ENCODE measurements at regions not wholly inside any gene's neighbourhood (a gene's known extent, or its start where the extent isn't known, plus 50 kb on each side); places are given as distances from the start of the nearest gene placed in this dataset.
"Not testable (repeated sequence)": the region's sequence is repeated elsewhere in the genome, so short reads cannot be mapped to it uniquely, and the experiment has no call there.

GRCh38 chr4:24372881-24373280 is 211.5 kb downstream of the DHX15 start:
- no peak overlapping the region for H3K27ac Mint-ChIP-seq
- H3K27me3 Mint-ChIP-seq (ENCODE audit: low read depth): peaks cover 6% of the 10 kb centered on the region

GRCh38 chr4:24372341-24372740 is 212.0 kb downstream of the DHX15 start:
- peaks cover 0 to 2% of the 10 kb centered on the region in 2 donors for H3K36me3 Mint-ChIP-seq (ENCODE audit: insufficient read depth in 2 of 2)
- H3K9me3 Mint-ChIP-seq: peaks cover 0 to 4% of the 10 kb centered on the region in 2 donors
- no peak overlapping the region for H3K27ac Mint-ChIP-seq
- ATAC-seq (replicated peaks in 1 of 2) (no peak), DNase-seq (no peak)
- no peak overlapping the region for H3K4me3 Mint-ChIP-seq
- H3K27me3 Mint-ChIP-seq (ENCODE audit: low read depth): peaks cover 2% of the 10 kb centered on the region
- no peaks in the 10 kb centered on the region for H3K4me1 Mint-ChIP-seq (ENCODE audit: low read depth)

More at GRCh38 chr4:24372881-24373280, 211.5 kb downstream of the DHX15 start:
- no peaks in the 10 kb centered on the region for H3K4me1 Mint-ChIP-seq (ENCODE audit: low read depth)
- H3K4me3 Mint-ChIP-seq: no peak overlapping the region
- ATAC-seq (replicated peaks in 1 of 2) (no peak), DNase-seq (no peak)
- peaks cover 0 to 4% of the 10 kb centered on the region in 2 donors for H3K9me3 Mint-ChIP-seq
- H3K36me3 Mint-ChIP-seq (ENCODE audit: insufficient read depth in 2 of 2): peaks cover 0 to 2% of the 10 kb centered on the region in 2 donors

- no peak overlapping the region for H3K27ac Mint-ChIP-seq
- no peaks in the 10 kb centered on the region for H3K27me3 Mint-ChIP-seq (ENCODE audit: low read depth)
- H3K36me3 Mint-ChIP-seq (ENCODE audit: insufficient read depth in 2 of 2): peaks cover 0 to 2% of the 10 kb centered on the region in 2 donors
- DNase-seq (no peak), ATAC-seq (replicated peaks in 1 of 2) (no peak)
- peaks cover 0 to 4% of the 10 kb centered on the region in 2 donors for H3K9me3 Mint-ChIP-seq
- no peaks in the 10 kb centered on the region for H3K4me1 Mint-ChIP-seq (ENCODE audit: low read depth)
- no peak overlapping the region for H3K4me3 Mint-ChIP-seq
These were observed 213.9 kb downstream of the DHX15 start for GRCh38 chr4:24370421-24370820.

DNA sequence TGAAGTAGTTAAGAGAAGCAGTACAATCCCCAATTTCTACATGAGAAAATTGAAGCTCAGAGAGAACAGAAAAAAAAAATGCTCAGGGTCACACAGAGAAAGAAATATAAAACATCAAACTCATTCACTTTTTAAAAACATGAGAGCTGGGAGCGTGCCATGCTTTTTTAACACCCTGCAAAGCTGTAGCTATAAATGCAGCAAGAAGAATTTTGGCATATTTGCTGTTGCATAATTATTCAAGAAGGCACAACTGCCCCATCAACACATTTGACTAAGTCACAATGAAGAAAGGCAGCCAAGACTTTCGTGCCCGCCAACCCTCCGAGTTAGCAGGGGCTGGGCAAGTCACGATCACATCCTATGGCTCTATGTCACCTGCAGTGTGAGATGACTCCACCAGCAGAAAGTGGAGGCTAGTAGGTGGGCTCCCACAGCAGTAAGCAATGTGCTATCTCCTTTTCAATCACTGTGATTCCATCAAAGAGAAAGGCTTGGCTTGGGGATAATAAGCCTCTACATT is 214.8 kb downstream of the DHX15 start:
- Mint-ChIP-seq H3K9me3 (peaks cover 0 to 2% of the 10 kb centered on the region in 2 donors), H3K27me3 (ENCODE audit: low read depth) (no peaks in the 10 kb centered on the region), H3K4me1 (ENCODE audit: low read depth) (no peaks in the 10 kb centered on the region), H3K36me3 (ENCODE audit: insufficient read depth in 2 of 2) (peaks cover 0 to 2% of the 10 kb centered on the region in 2 donors), H3K4me3 (no peak overlapping the region), H3K27ac (no peak overlapping the region)
- no peak for DNase-seq
- ATAC-seq (replicated peaks in 1 of 2): no peak

GRCh38 chr4:24368801-24369200 is 215.6 kb downstream of the DHX15 start:
- DNase-seq (no peak), ATAC-seq (replicated peaks in 1 of 2) (no peak)
- no peak overlapping the region for H3K4me3 Mint-ChIP-seq
- no peaks in the 10 kb centered on the region for H3K27me3 Mint-ChIP-seq (ENCODE audit: low read depth)
- H3K27ac Mint-ChIP-seq: no peak overlapping the region
- peaks cover 0 to 2% of the 10 kb centered on the region in 2 donors for H3K36me3 Mint-ChIP-seq (ENCODE audit: insufficient read depth in 2 of 2)
- peaks cover 0 to 2% of the 10 kb centered on the region in 2 donors for H3K9me3 Mint-ChIP-seq
- H3K4me1 Mint-ChIP-seq (ENCODE audit: low read depth): no peaks in the 10 kb centered on the region

- Mint-ChIP-seq H3K4me1 (ENCODE audit: low read depth) (no peaks in the 10 kb centered on the region), H3K36me3 (ENCODE audit: insufficient read depth in 2 of 2) (no peaks in the 10 kb centered on the region), H3K27ac (no peak overlapping the region), H3K4me3 (no peak overlapping the region), H3K27me3 (ENCODE audit: low read depth) (no peaks in the 10 kb centered on the region), H3K9me3 (no peaks in the 10 kb centered on the region)
- ATAC-seq (replicated peaks in 1 of 2) (no peak), DNase-seq (no peak)
These were observed 219.5 kb downstream of the DHX15 start for GRCh38 chr4:24364852-24365251.

DNA sequence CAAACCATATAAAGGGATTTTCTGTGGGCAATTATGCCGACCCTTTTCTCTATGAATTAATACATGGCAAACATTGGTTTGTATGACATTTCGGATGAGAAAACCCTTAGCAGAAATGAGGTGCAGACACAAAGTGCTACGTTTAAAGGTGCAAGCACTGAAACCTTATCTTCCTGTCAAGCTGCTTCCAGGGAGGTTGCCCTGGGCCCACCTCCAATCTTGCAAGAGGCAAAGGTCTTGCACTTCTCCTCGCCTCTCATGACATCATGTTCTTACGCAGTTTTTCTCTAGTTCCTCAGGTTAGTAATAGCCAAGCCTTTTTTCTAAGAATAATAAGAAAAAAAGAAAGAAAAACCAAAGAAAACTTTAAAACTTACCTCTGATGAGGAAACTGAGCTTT is 220.1 kb downstream of the DHX15 start:
- Mint-ChIP-seq H3K9me3 (no peaks in the 10 kb centered on the region), H3K4me1 (ENCODE audit: low read depth) (no peaks in the 10 kb centered on the region), H3K4me3 (no peak overlapping the region), H3K27ac (no peak overlapping the region), H3K27me3 (ENCODE audit: low read depth) (no peaks in the 10 kb centered on the region), H3K36me3 (ENCODE audit: insufficient read depth in 2 of 2) (no peaks in the 10 kb centered on the region)
- ATAC-seq (replicated peaks in 1 of 2) (no peak), DNase-seq (no peak)

GRCh38 chr4:24363751-24364150 is 220.6 kb downstream of the DHX15 start:
- ATAC-seq (replicated peaks in 1 of 2): no peak
- H3K4me3 Mint-ChIP-seq: no peak overlapping the region
- H3K9me3 Mint-ChIP-seq: no peaks in the 10 kb centered on the region
- H3K4me1 Mint-ChIP-seq (ENCODE audit: low read depth): no peaks in the 10 kb centered on the region
- no peak overlapping the region for H3K27ac Mint-ChIP-seq
- H3K27me3 Mint-ChIP-seq (ENCODE audit: low read depth): no peaks in the 10 kb centered on the region
- no peaks in the 10 kb centered on the region for H3K36me3 Mint-ChIP-seq (ENCODE audit: insufficient read depth in 2 of 2)
- DNase-seq: no peak

DNA sequence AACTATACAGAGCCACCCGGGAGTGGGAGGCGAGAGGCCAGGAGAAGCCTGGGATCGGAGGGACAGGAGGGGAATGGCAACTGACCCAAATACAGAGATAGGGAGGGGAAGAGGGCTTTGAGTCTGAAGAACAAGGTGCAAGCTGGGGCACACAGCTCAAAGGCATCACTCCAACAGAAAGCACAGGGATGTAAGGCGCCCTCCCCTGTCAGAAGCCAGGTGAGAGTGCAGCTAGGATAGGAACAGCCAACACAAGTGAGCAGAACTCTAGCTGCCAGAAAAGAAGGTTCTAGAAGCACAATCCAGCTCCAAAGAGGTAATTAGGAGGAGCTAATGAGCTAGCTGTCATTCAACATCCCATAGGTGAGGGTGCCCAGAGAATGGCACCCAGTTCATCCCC is 232.2 kb downstream of the DHX15 start:
- no peaks in the 10 kb centered on the region for H3K36me3 Mint-ChIP-seq (ENCODE audit: insufficient read depth in 2 of 2)
- H3K27ac Mint-ChIP-seq: no peak overlapping the region
- H3K27me3 Mint-ChIP-seq (ENCODE audit: low read depth): peaks cover 6% of the 10 kb centered on the region
- no peak for ATAC-seq (replicated peaks in 1 of 2)
- no peaks in the 10 kb centered on the region for H3K4me1 Mint-ChIP-seq (ENCODE audit: low read depth)
- no peak for DNase-seq
- no peaks in the 10 kb centered on the region for H3K9me3 Mint-ChIP-seq
- no peak overlapping the region for H3K4me3 Mint-ChIP-seq

DNA sequence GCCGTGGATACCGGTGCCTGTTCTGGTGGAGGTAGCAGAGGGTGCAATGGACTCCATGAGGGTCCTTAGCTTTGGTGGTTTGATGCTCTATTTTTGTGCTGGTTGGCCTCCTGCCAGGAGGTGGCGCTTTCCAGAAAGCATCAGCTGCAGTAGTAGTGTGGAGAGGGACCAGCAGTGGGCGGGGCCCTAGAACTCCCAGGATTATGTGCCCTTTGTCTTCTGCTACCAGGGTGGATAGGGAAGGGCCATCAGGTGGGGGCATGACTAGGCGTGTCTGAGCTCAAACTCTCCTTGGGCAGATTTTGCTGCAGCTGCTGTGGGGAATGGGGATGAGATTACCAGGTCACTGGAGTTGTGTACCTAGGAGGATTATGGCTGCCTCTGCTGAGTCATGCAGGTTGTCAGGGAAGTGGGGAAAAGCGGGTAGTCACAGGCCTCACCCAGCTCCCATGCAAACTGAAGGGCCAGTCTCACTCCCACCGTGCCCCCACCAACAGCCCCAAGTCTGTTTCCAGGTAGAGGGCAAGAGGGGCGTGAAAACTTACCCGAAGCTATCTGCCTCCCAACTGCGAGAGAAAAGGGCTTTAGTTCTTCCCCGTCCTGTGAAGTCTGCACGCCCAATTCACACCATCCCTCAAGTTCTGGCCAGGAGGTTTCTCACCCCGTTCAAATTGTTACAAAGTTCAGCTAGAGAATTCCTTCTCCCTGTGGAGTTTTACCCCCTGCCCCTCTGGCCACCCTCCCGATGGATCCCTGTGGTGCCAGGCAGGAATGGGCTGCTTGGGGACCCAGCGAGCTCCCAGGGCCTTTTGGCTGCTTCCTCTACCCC is 235.0 kb downstream of the DHX15 start:
- ATAC-seq (replicated peaks in 1 of 2); H3K4me3 Mint-ChIP-seq; H3K9me3 Mint-ChIP-seq; H3K4me1 Mint-ChIP-seq (ENCODE audit: low read depth); H3K36me3 Mint-ChIP-seq (ENCODE audit: insufficient read depth in 2 of 2); H3K27me3 Mint-ChIP-seq (ENCODE audit: low read depth); H3K27ac Mint-ChIP-seq; DNase-seq: not testable (repeated sequence)

GRCh38 chr4:24339260-24339659 is 245.1 kb downstream of the DHX15 start:
- Mint-ChIP-seq H3K27ac (no peak overlapping the region), H3K36me3 (ENCODE audit: insufficient read depth in 2 of 2) (no peaks in the 10 kb centered on the region), H3K27me3 (ENCODE audit: low read depth) (no peaks in the 10 kb centered on the region), H3K4me3 (no peak overlapping the region), H3K4me1 (ENCODE audit: low read depth) (no peaks in the 10 kb centered on the region), H3K9me3 (peaks cover 0 to 4% of the 10 kb centered on the region in 2 donors)
- DNase-seq: no peak
- no peak for ATAC-seq (replicated peaks in 1 of 2)

DNA sequence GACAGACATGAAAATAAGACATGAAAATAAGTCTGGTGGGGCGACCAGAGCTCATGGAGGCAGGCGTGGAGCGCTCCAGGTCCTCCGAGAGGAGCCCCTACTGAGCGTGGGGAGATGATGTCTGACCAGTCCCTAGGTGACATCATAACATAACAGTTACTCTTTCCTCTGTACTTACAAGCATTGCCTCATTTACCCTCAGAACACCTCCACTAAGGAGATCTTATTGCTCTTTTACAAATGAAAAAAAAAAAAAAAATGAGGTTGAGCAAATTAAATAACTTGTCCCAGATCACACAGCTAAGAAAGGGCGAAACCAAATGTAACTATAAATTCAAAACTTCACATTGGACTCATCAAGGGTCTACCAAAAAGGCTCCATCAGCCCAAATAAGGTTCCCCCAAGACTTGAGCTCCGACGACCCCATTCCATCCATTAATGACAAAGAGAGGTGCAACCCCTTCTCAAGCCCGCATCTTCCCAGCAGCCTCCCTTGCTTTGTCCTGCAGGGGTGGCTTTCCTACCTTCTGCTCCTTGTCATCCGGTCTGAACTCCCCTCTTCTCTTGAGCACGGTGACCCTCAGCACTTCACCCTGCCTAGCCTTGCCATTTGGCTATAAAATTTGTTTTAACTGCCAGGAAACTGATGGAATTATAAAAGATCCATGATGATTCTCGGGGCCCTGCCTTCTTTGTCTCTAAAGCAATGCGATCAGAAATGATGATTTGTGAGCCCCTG is 246.7 kb downstream of the DHX15 start:
- H3K27me3 Mint-ChIP-seq (ENCODE audit: low read depth): no peaks in the 10 kb centered on the region
- no peaks in the 10 kb centered on the region for H3K36me3 Mint-ChIP-seq (ENCODE audit: insufficient read depth in 2 of 2)
- H3K9me3 Mint-ChIP-seq: peaks cover 0 to 3% of the 10 kb centered on the region in 2 donors
- no peak overlapping the region for H3K4me3 Mint-ChIP-seq
- ATAC-seq (replicated peaks in 1 of 2): no peak
- H3K4me1 Mint-ChIP-seq (ENCODE audit: low read depth): no peaks in the 10 kb centered on the region
- H3K27ac Mint-ChIP-seq: no peak overlapping the region
- DNase-seq: no peak

DNA sequence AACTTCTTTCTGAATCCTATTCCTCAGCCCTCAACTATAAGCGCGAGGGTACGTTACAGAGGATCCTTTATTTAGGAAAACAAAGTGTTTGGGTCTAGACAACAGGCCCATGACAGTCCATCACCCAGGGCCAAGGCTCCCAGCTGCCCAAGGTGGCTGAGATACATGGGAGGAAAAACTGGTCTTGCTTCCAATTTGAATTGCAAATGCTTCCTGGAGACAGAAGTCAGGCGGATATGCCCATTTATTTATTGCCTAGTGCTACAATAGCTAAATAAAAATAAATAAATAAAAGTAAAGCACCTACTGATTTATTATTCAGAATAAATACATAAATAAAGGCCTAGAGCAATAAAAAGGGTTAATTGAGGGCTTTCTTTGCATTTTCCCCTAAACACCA is 248.7 kb downstream of the DHX15 start:
- no peak overlapping the region for H3K27ac Mint-ChIP-seq
- H3K4me3 Mint-ChIP-seq: no peak overlapping the region
- H3K27me3 Mint-ChIP-seq (ENCODE audit: low read depth): no peaks in the 10 kb centered on the region
- ATAC-seq (replicated peaks in 1 of 2) (no peak), DNase-seq (no peak)
- peaks cover 0 to 3% of the 10 kb centered on the region in 2 donors for H3K9me3 Mint-ChIP-seq
- H3K36me3 Mint-ChIP-seq (ENCODE audit: insufficient read depth in 2 of 2): no peaks in the 10 kb centered on the region
- H3K4me1 Mint-ChIP-seq (ENCODE audit: low read depth): no peaks in the 10 kb centered on the region
